NK-92 treated with Interleukin-12 subunit alpha and Interleukin-12 subunit beta, amount 100 ng/mL, for 24 hours (cell line): ENCODE measurements at regions not wholly inside any gene's neighbourhood (a gene's known extent, or its start where the extent isn't known, plus 50 kb on each side); places are given as distances from the start of the nearest gene placed in this dataset.
"Not testable (repeated sequence)": the region's sequence is repeated elsewhere in the genome, so short reads cannot be mapped to it uniquely, and the experiment has no call there.

Experiments
- DNase-seq: peaks from one replicate; lab custom pipeline; 2025; lab: John Stamatoyannopoulos, UW

DNA sequence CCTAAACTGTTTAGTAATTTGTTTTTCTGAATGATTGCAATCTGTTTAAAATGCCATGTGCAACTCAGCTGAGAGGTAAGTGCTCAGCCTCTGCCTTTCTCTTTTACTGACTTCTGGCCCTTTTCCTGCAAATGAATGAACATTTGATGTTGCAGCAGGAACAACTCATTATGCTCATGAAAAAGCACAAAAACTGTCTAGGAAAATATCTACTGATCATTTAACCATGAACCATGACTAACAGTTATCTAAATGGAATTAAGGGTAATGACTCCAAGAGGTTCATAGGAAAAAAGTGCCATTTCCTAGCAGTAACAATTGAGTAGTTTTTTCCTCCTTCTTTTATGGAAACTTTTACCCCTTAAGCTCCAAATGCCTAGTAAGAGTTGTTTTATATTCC, 70.6 kb upstream of the ANKH start:
- DNase-seq = no peak

DNA sequence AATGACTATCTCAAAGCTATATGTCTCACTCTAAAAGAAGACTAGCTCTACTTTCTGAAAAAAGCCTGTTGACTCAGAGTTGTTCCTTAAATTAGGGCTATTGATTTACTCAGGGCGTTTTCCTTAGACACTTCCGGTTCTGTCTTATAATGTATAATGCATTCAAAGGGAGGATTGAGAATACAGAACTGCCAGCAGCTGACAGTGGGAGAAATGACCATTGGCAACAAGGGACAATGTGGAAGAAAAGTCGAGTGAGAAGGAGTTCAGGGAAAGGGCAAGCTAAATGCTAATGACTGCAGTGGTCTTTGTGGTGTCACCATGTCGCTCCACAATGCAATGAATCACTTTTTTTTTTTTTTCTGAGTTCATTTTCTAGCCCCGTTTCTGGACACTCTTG, 65.7 kb upstream of the ANKH start:
- DNase-seq = peak; percentile 1

DNA sequence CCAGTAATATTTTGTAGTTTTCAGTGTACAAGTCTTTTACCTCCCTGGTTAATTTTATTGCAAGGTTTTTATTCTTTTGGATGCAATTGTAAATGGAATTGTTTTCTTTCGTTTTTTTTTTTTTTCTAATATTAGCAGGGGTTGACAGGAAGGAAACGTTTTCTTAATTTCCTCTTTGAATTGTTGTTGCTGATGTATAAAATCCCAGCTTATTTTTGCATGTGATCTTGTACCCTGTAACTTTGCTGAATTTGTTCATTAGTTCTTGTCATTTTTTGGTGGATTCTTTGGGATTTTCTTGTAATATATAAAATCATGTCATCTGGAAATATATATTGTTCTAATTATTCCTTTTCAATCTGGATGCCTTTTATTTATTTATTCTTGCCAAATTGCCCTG, 65.0 kb upstream of the ANKH start:
- no peak for DNase-seq

- DNase-seq = no peak
Measured at GRCh38 chr5:14935341-14935740, 63.8 kb upstream of the ANKH start.

- no peak for DNase-seq
Measured at GRCh38 chr5:14932902-14933469, 61.4 kb upstream of the ANKH start.

- DNase-seq = no peak
Measured at GRCh38 chr5:14930486-14930885, 58.9 kb upstream of the ANKH start.

DNA sequence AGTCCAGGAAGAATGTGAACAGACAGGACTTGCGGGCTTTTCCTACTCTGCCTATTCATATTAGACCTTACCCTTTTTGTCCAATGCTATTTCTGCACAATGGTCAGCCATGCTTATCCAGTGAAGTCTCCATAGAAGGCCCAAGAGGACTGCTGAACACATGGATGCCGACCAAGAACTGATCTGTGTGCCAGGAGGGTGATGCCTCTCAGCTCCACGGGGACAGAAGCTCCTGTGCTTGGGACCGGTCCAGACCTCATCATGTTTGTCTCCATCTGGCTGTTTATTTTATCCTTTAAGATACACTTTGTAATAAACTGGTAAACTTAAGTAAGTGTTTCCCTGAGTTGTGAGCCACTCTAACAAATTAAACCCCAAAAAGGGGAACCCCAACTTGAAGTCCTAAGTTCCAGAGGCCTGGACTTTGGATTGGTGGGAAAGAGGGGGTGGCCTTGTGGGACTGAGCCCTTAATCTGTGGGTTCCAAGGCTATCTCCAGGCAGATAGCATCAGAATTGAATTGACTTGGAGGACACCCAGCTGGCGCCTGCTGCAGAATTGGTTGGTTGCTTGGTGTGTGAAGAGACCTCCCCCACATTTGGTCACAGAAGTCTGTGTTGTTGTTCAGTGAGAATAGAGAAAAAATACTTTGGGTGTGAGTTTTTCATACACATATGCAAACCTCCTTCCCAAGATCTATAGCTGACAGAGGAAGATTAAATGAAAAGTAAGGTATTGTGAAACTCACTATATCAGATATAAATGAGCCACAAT, 57.9 kb upstream of the ANKH start:
- DNase-seq = no peak

- no peak for DNase-seq
Measured at GRCh38 chr5:14928661-14929060, 57.1 kb upstream of the ANKH start.

DNA sequence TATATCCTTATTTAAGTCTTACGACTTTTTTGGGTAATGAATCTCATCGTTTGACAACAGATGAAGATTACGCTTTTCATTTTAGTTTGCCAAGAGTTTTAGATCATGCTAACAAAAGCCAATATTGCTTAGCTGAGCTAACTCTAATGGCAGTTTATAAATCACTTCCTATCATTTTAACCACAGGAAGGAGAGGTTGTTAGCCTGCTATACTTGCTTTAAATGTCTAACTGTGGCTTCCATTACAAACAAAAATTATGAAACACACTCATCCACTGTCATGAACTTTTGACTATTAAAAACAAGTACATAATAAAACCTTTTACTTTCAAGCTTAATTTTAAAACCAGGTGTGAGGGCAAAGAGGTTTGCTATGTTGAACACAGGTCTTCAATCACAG, 53.7 kb upstream of the ANKH start:
- no peak for DNase-seq

- not testable (repeated sequence) for DNase-seq
Measured at GRCh38 chr5:14922952-14923351, 51.4 kb upstream of the ANKH start.

DNA sequence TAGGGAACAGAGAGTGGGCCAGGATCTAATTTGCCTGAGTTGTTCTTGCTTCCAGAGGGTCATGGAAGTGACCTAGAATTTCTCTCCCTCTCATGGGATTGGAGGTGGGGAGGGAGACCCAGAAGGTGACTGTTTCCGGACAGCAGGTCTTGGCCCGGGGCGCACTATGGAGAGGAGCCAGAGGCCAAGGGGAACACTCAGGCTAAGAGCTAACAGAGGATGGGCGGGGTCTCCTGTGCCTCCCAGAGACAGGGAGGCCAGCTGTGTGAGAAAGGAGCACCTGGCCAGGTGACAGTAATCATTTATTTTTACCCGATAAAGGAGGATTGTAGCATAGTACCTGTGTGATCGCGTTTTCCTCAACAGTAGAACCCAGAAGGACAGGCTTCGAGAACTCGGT, 50.9 kb upstream of the ANKH start:
- no peak for DNase-seq
